Body of pancreas (tissue), 4 donors: ENCODE measurements at regions not wholly inside any gene's neighbourhood (a gene's known extent, or its start where the extent isn't known, plus 50 kb on each side); places are given as distances from the start of the nearest gene placed in this dataset.
"Not testable (repeated sequence)": the region's sequence is repeated elsewhere in the genome, so short reads cannot be mapped to it uniquely, and the experiment has no call there.

ENCODE experiments used
- ATAC-seq: fragments of 150-250 bp; one replicate; pipeline ENCODE4 v1.9.1; 2016
- DNase-seq, 4 donors: peaks; one replicate each; pipeline ENCODE4 v3.0.0-alpha.2; 2019
- H3K27ac ChIP-seq, 4 donors: fragments of 200-600 bp; sonication (generic); 1 replicate in 3 of 4; 2 replicates in 1 of 4; pipeline versions ENCODE4 v1.5.1 to v1.6.1; 2016 to 2019; ENCODE audit warnings: mild to moderate bottlenecking in 1 of 4, mixed read lengths in 1 of 4, moderate library complexity in 1 of 4
- H3K27me3 ChIP-seq, 2 donors: fragments of 200-600 bp; sonication (generic); one replicate each; pipeline ENCODE4 v1.6.0; 2016; ENCODE audit warnings: mild to moderate bottlenecking in 1 of 2
- H3K36me3 ChIP-seq, 2 donors: fragments of 200-600 bp; sonication (generic); replicated peaks in 1 of 2; 2 replicates each; pipeline ENCODE4 v1.5.1; 2016; ENCODE audit warnings: low read depth in 2 of 2; ENCODE audit not compliant: insufficient read depth in 1 of 2
- H3K4me1 ChIP-seq: fragments of 200-600 bp; sonication (generic); one replicate; pipeline ENCODE4 v1.6.0; 2016
- H3K4me3 ChIP-seq, 2 donors: fragments of 200-600 bp; sonication (generic); 1 replicate in 1 of 2; 2 replicates in 1 of 2; pipeline ENCODE4 v1.5.1; 2016 to 2019
- H3K9me3 ChIP-seq, 3 donors: fragments of 200-600 bp; sonication (generic); 1 replicate in 2 of 3; 2 replicates in 1 of 3; pipeline ENCODE4 v1.5.1; 2016
- CTCF ChIP-seq, 7 experiments: fragments of 450-650 bp in 4 of 7; fragments of 200-600 bp in 3 of 7; sonication (generic) in 3 of 7; IDR thresholded peaks; one replicate each; pipeline ENCODE4 v1.5.1; 2016 to 2019; ENCODE audit warnings: antibody characterized with exemption in 7 of 7
- POLR2A ChIP-seq, 3 donors: fragments of 450-650 bp; IDR thresholded peaks; one replicate each; pipeline ENCODE4 v1.6.1; 2016; ENCODE audit warnings: antibody characterized with exemption in 3 of 3, mild to moderate bottlenecking in 2 of 3
- WGBS, 2 donors: methylation state at CpG; one replicate each; pipeline ENCODE4 v1.1.5; 2017; 5-methylcytosine and 5-hydroxymethylcytosine counted together
- intact Hi-C: fragments of 100-400 bp; cut with DNase I; formaldehyde crosslinking; loops from one replicate; pipeline ENCODE4 v1.15.1; 2023

- ATAC-seq = no peak
- Histone ChIP-seq H3K4me3 (no peak overlapping the region), H3K4me1 (no peaks in the 10 kb centered on the region), H3K9me3 (no peaks in the 10 kb centered on the region), H3K36me3 (no peaks in the 10 kb centered on the region), H3K27ac (no peak overlapping the region), H3K27me3 (no peaks in the 10 kb centered on the region)
- DNase-seq = no peak
- TF ChIP-seq CTCF (IDR thresholded peaks at IDR 0.05) = no peak
- TF ChIP-seq POLR2A (IDR thresholded peaks at IDR 0.05) = no peak
- WGBS, 2 donors = 60 to 83% methylated on average over 1 to 16 of the region's 19 CpGs
- intact Hi-C loops = no loop called here
Measured at GRCh38 chr11:101241160-101241795, 111.7 kb upstream of the PGR start.

- H3K9me3 ChIP-seq, H3K27ac ChIP-seq, DNase-seq, H3K36me3 ChIP-seq, H3K4me3 ChIP-seq, ATAC-seq, H3K27me3 ChIP-seq, H3K4me1 ChIP-seq, intact Hi-C loops: not testable (repeated sequence)
- 79 to 85% methylated on average over 4 to 16 of the region's 16 CpGs for WGBS, 2 donors
Measured at GRCh38 chr11:101231207-101231834, 101.7 kb upstream of the PGR start.

- H3K4me1 ChIP-seq = no peaks in the 10 kb centered on the region
- no peak for TF ChIP-seq CTCF (IDR thresholded peaks at IDR 0.05)
- TF ChIP-seq POLR2A (IDR thresholded peaks at IDR 0.05) = no peak
- no peak overlapping the region for H3K27ac ChIP-seq
- DNase-seq (no peak), ATAC-seq (no peak)
- peaks cover 0 to 4% (median 0%) of the 10 kb centered on the region in 3 donors for H3K9me3 ChIP-seq
- H3K4me3 ChIP-seq = no peak overlapping the region
- intact Hi-C loops = no loop called here
- WGBS, 2 donors = 59 to 74% methylated on average over 5 of the region's 5 CpGs
- H3K27me3 ChIP-seq = no peaks in the 10 kb centered on the region
- no peaks in the 10 kb centered on the region for H3K36me3 ChIP-seq
Measured at GRCh38 chr11:101226617-101227016, 97.0 kb upstream of the PGR start.

GRCh38 chr11:101224221-101224620 lies 94.6 kb upstream of the PGR start:
- Histone ChIP-seq H3K27me3 (no peaks in the 10 kb centered on the region), H3K9me3 (peaks cover 0 to under 1% (median 0%) of the 10 kb centered on the region in 3 donors), H3K27ac (no peak overlapping the region), H3K4me3 (no peak overlapping the region), H3K36me3 (no peaks in the 10 kb centered on the region), H3K4me1 (no peaks in the 10 kb centered on the region)
- no peak for DNase-seq
- intact Hi-C loops = no loop called here
- no peak for ATAC-seq
- no peak for TF ChIP-seq POLR2A (IDR thresholded peaks at IDR 0.05)
- WGBS, 2 donors = 53% methylated on average over 2 of the region's 2 CpGs; no CpG with 5 or more reads in 1 of the 2 donors

GRCh38 chr11:101218091-101218490 lies 88.5 kb upstream of the PGR start:
- H3K27me3 ChIP-seq, H3K36me3 ChIP-seq, H3K9me3 ChIP-seq, DNase-seq, H3K4me1 ChIP-seq, H3K4me3 ChIP-seq, H3K27ac ChIP-seq, intact Hi-C loops, ATAC-seq: not testable (repeated sequence)
- WGBS, 2 donors = 11 to 26% methylated on average over 2 of the region's 2 CpGs

GRCh38 chr11:101216091-101216490 lies 86.5 kb upstream of the PGR start:
- H3K4me3 ChIP-seq, H3K36me3 ChIP-seq, H3K27me3 ChIP-seq, intact Hi-C loops, DNase-seq, ATAC-seq, H3K4me1 ChIP-seq, H3K27ac ChIP-seq: not testable (repeated sequence)
- 0 to 17% methylated on average over 1 of the region's 1 CpG for WGBS, 2 donors
- H3K9me3 ChIP-seq = peaks cover 0 to 19% (median 0%) of the 10 kb centered on the region in 3 donors

GRCh38 chr11:101215069-101215468 lies 85.5 kb upstream of the PGR start:
- DNase-seq (no peak), ATAC-seq (no peak)
- Histone ChIP-seq H3K9me3 (peaks cover 0 to 23% (median 0%) of the 10 kb centered on the region in 3 donors), H3K27ac (no peak overlapping the region), H3K27me3 (no peaks in the 10 kb centered on the region), H3K36me3 (no peaks in the 10 kb centered on the region), H3K4me1 (no peaks in the 10 kb centered on the region), H3K4me3 (no peak overlapping the region)
- intact Hi-C loops = no loop called here
- TF ChIP-seq POLR2A (IDR thresholded peaks at IDR 0.05) = no peak
- no peak for TF ChIP-seq CTCF (IDR thresholded peaks at IDR 0.05)
- 48 to 70% methylated on average over 1 of the region's 1 CpG for WGBS, 2 donors
